ENCODE measurements at regions not wholly inside any gene's neighbourhood (a gene's known extent, or its start where the extent isn't known, plus 50 kb on each side); places are given as distances from the start of the nearest gene placed in this dataset. TPM values are rescaled to one million over a fixed set of nuclear protein-coding genes. Genes with fewer than 3 reads are reported as not detected.

GRCh38 chr6:98775205-98775604, 59.2 kb upstream of the POU3F2 start:
- H3K27me3 Mint-ChIP-seq (ENCODE audit: insufficient read depth), result peaks cover 3% of the 10 kb centered on the region
- H3K9me3 Mint-ChIP-seq, result no peaks in the 10 kb centered on the region
- no peak overlapping the region for H3K4me3 Mint-ChIP-seq
- no peaks in the 10 kb centered on the region for H3K36me3 Mint-ChIP-seq (ENCODE audit: low read depth)
- H3K27ac Mint-ChIP-seq, result no peak overlapping the region
- no peak for TF ChIP-seq CTCF (IDR thresholded peaks at IDR 0.05)
- no peak for DNase-seq
- no peaks in the 10 kb centered on the region for H3K4me1 Mint-ChIP-seq (ENCODE audit: low read depth)

GRCh38 chr6:98777762-98778161, 56.6 kb upstream of the POU3F2 start:
- no peak for TF ChIP-seq CTCF (IDR thresholded peaks at IDR 0.05)
- Mint-ChIP-seq H3K27me3 (ENCODE audit: insufficient read depth) (peaks cover 4% of the 10 kb centered on the region; the same call in 1 of the 2 replicates), H3K4me1 (ENCODE audit: low read depth) (no peaks in the 10 kb centered on the region), H3K27ac (no peak overlapping the region), H3K9me3 (no peaks in the 10 kb centered on the region), H3K36me3 (ENCODE audit: low read depth) (no peaks in the 10 kb centered on the region), H3K4me3 (no peak overlapping the region)
- DNase-seq, result no peak

GRCh38 chr6:98779618-98780017, 54.8 kb upstream of the POU3F2 start:
- Mint-ChIP-seq H3K27me3 (ENCODE audit: insufficient read depth) (peaks cover 2% of the 10 kb centered on the region; the same call in 1 of the 2 replicates), H3K4me1 (ENCODE audit: low read depth) (no peaks in the 10 kb centered on the region), H3K9me3 (no peaks in the 10 kb centered on the region), H3K27ac (no peak overlapping the region), H3K4me3 (no peak overlapping the region), H3K36me3 (ENCODE audit: low read depth) (no peaks in the 10 kb centered on the region)
- no peak for DNase-seq
- no peak for TF ChIP-seq CTCF (IDR thresholded peaks at IDR 0.05)

- Mint-ChIP-seq H3K4me1 (ENCODE audit: low read depth) (no peaks in the 10 kb centered on the region), H3K27ac (no peak overlapping the region), H3K9me3 (no peaks in the 10 kb centered on the region), H3K4me3 (no peak overlapping the region), H3K27me3 (ENCODE audit: insufficient read depth) (peaks cover 6% of the 10 kb centered on the region), H3K36me3 (ENCODE audit: low read depth) (no peaks in the 10 kb centered on the region)
- DNase-seq, result no peak
- no peak for TF ChIP-seq CTCF (IDR thresholded peaks at IDR 0.05)
Measured at GRCh38 chr6:98782772-98783171, 51.6 kb upstream of the POU3F2 start.

- H3K27me3 Mint-ChIP-seq (ENCODE audit: insufficient read depth), result peaks cover 9% of the 10 kb centered on the region
- H3K4me1 Mint-ChIP-seq (ENCODE audit: low read depth), result no peaks in the 10 kb centered on the region
- H3K27ac Mint-ChIP-seq, result no peak overlapping the region
- no peak for TF ChIP-seq CTCF (IDR thresholded peaks at IDR 0.05)
- H3K4me3 Mint-ChIP-seq, result no peak overlapping the region
- no peaks in the 10 kb centered on the region for H3K9me3 Mint-ChIP-seq
- no peaks in the 10 kb centered on the region for H3K36me3 Mint-ChIP-seq (ENCODE audit: low read depth)
- DNase-seq, result no peak
Measured at GRCh38 chr6:98783578-98783977, 50.8 kb upstream of the POU3F2 start.

Small RNA genes in the stretch of these regions (microRNA-seq; reads per million reads assigned to microRNA genes)
- gene MIR2113, result not detected
